Tibial nerve (tissue), 4 donors: ENCODE measurements at regions not wholly inside any gene's neighbourhood (a gene's known extent, or its start where the extent isn't known, plus 50 kb on each side); places are given as distances from the start of the nearest gene placed in this dataset.
"Not testable (repeated sequence)": the region's sequence is repeated elsewhere in the genome, so short reads cannot be mapped to it uniquely, and the experiment has no call there.

Source experiments
- DNase-seq, 2 donors: peaks; one replicate each; pipeline ENCODE4 v3.0.0-alpha.2; 2019; ENCODE audit warnings: low spot score in 2 of 2
- H3K27ac ChIP-seq, 4 donors: fragments of 200-600 bp; sonication (generic) in 3 of 4; one replicate each; pipeline ENCODE4 v1.5.1; 2017 to 2019; ENCODE audit warnings: mild to moderate bottlenecking in 1 of 4
- H3K27me3 ChIP-seq, 2 donors: fragments of 200-600 bp; sonication (generic) in 1 of 2; one replicate each; pipeline versions ENCODE4 v1.5.1 to v1.6.0; 2017 to 2019
- H3K36me3 ChIP-seq, 3 donors: fragments of 200-600 bp; sonication (generic); one replicate each; pipeline ENCODE4 v1.5.1; 2018 to 2019
- H3K4me1 ChIP-seq, 4 donors: fragments of 200-600 bp; sonication (generic) in 3 of 4; one replicate each; pipeline ENCODE4 v1.5.1; 2017 to 2019
- H3K4me3 ChIP-seq, 4 donors: fragments of 200-600 bp; sonication (generic) in 3 of 4; one replicate each; pipeline ENCODE4 v1.5.1; 2017 to 2019; ENCODE audit warnings: mild to moderate bottlenecking in 1 of 4, moderate library complexity in 1 of 4
- H3K9me3 ChIP-seq, 4 donors: fragments of 200-600 bp; sonication (generic) in 3 of 4; one replicate each; pipeline ENCODE4 v1.5.1; 2017 to 2019
- EP300 ChIP-seq, 2 donors: sonication (generic); formaldehyde crosslinking; IDR thresholded peaks; one replicate each; pipeline ENCODE4 v1.6.1; 2017; ENCODE audit warnings: antibody characterized with exemption in 2 of 2, mild to moderate bottlenecking in 1 of 2
- POLR2A ChIP-seq, 2 donors: fragments of 450-650 bp; IDR thresholded peaks; one replicate each; pipeline ENCODE4 v1.6.1; 2017; ENCODE audit warnings: antibody characterized with exemption in 2 of 2, mild to moderate bottlenecking in 2 of 2, moderate library complexity in 2 of 2
- WGBS, 2 donors: methylation state at CpG; one replicate each; pipeline ENCODE4 v1.1.5; 2018; 5-methylcytosine and 5-hydroxymethylcytosine counted together
- TF ChIP-seq, protein P1 (sequence below), 5 experiments: fragments of 200-600 bp in 3 of 5; fragments of 450-650 bp in 2 of 5; sonication (generic) in 3 of 5; IDR thresholded peaks; one replicate each; pipeline ENCODE4 v1.5.1; 2016 to 2019; ENCODE audit warnings: antibody characterized with exemption in 5 of 5, mild to moderate bottlenecking in 3 of 5, moderate library complexity in 2 of 5

DNA sequence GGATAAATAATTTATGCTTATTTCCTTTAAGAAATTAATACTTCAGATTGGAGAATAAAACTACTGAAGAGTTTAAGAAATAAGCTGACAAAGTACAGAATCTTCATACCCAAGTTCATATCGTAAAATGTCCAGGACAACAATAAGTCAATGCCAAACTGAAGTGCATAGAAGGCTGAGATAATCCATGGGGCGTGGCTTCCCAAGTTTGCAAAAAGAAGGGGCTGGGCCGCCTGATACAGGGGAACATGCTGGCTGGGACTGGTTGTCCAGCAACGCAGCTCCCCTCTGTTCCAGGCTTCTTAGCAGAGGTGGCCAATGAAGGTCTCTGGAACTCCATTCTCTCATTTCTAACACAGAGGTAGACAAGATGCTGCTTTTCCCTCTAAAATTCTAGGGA lies 189.5 kb upstream of the SPOPL start:
- Histone ChIP-seq H3K27ac (no peak overlapping the region), H3K4me3 (no peak overlapping the region), H3K9me3 (no peaks in the 10 kb centered on the region), H3K27me3 (no peaks in the 10 kb centered on the region), H3K4me1 (no peaks in the 10 kb centered on the region), H3K36me3 (no peaks in the 10 kb centered on the region)
- TF ChIP-seq POLR2A (IDR thresholded peaks at IDR 0.05) = no peak
- no peak for DNase-seq
- WGBS, 2 donors = 83 to 87% methylated on average over 4 of the region's 4 CpGs

DNA sequence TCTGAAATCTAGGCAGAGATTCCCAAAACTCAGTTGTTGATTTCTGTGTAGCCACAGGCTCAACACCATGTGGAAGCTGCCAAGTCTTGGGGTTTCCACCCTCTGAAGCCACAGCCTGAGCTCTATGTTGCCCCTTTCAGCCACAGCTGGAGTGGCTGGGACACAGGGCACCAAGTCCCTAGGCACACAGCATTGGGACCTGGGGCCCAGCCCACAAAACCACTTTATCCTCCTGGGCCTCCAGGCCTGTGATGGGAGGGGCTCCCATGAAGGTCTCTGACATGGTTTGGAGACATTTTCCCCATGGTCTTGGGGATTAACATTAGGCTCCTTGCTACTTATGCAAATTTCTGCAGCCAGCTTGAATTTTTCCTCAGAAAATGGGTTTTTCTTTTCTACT lies 186.0 kb upstream of the SPOPL start:
- not testable (repeated sequence) for H3K4me3 ChIP-seq, H3K36me3 ChIP-seq, DNase-seq, H3K27me3 ChIP-seq, H3K9me3 ChIP-seq, H3K4me1 ChIP-seq, H3K27ac ChIP-seq

DNA sequence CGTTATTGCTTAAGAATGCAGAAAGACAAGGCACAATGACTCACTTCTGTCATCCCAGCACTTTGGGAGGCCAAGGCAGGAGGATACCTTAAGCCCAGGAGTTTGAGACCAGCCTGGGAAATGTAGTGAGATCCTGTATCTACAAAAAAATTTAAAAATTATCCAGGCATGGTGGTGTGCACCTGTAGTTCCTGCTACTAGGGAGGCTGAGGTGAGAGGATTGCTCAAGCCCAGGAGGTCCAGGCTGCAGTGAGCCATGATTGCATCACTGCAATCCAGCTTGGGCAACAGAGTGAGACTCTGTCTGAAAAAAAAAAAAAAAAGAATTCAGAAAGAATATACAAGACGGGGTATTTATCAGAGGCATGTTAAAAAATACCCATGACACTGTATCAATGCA lies 182.0 kb upstream of the SPOPL start:
- Histone ChIP-seq H3K9me3 (no peaks in the 10 kb centered on the region), H3K36me3 (no peaks in the 10 kb centered on the region), H3K4me1 (no peaks in the 10 kb centered on the region), H3K4me3 (no peak overlapping the region), H3K27ac (no peak overlapping the region), H3K27me3 (no peaks in the 10 kb centered on the region)
- DNase-seq = no peak
- 58 to 68% methylated on average over 2 of the region's 2 CpGs for WGBS, 2 donors
- no peak for TF ChIP-seq POLR2A (IDR thresholded peaks at IDR 0.05)
- TF ChIP-seq EP300 (IDR thresholded peaks at IDR 0.05) = no peak
- TF ChIP-seq, protein P1, sequence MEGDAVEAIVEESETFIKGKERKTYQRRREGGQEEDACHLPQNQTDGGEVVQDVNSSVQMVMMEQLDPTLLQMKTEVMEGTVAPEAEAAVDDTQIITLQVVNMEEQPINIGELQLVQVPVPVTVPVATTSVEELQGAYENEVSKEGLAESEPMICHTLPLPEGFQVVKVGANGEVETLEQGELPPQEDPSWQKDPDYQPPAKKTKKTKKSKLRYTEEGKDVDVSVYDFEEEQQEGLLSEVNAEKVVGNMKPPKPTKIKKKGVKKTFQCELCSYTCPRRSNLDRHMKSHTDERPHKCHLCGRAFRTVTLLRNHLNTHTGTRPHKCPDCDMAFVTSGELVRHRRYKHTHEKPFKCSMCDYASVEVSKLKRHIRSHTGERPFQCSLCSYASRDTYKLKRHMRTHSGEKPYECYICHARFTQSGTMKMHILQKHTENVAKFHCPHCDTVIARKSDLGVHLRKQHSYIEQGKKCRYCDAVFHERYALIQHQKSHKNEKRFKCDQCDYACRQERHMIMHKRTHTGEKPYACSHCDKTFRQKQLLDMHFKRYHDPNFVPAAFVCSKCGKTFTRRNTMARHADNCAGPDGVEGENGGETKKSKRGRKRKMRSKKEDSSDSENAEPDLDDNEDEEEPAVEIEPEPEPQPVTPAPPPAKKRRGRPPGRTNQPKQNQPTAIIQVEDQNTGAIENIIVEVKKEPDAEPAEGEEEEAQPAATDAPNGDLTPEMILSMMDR (IDR thresholded peaks at IDR 0.05) = no peak

DNA sequence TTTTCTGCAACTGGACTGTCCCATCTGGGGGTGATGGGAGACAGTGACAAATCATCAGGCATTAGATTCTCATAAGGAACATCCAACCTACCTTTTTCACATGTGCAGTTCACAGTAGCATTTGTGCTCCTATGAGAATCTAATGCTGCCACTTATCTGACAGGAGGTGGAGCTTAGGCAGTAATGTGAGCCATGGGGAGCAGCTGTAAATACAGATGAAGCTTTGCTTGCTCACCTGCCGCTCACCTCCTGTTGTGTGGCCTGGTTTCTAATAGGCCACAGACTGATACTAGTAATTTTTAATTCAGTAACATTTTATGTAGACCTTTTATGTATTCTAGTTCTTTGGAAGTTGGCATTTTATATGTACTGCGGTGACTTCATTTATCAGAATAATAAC lies 180.1 kb upstream of the SPOPL start:
- DNase-seq = no peak
- Histone ChIP-seq H3K36me3 (no peaks in the 10 kb centered on the region), H3K4me3 (no peak overlapping the region), H3K9me3 (no peaks in the 10 kb centered on the region), H3K27ac (no peak overlapping the region), H3K27me3 (no peaks in the 10 kb centered on the region), H3K4me1 (no peaks in the 10 kb centered on the region)
- WGBS, 2 donors = 89 to 91% methylated on average over 2 of the region's 2 CpGs
- TF ChIP-seq POLR2A (IDR thresholded peaks at IDR 0.05) = no peak
- TF ChIP-seq, protein P1 (IDR thresholded peaks at IDR 0.05) = no peak
- no peak for TF ChIP-seq EP300 (IDR thresholded peaks at IDR 0.05)

DNA sequence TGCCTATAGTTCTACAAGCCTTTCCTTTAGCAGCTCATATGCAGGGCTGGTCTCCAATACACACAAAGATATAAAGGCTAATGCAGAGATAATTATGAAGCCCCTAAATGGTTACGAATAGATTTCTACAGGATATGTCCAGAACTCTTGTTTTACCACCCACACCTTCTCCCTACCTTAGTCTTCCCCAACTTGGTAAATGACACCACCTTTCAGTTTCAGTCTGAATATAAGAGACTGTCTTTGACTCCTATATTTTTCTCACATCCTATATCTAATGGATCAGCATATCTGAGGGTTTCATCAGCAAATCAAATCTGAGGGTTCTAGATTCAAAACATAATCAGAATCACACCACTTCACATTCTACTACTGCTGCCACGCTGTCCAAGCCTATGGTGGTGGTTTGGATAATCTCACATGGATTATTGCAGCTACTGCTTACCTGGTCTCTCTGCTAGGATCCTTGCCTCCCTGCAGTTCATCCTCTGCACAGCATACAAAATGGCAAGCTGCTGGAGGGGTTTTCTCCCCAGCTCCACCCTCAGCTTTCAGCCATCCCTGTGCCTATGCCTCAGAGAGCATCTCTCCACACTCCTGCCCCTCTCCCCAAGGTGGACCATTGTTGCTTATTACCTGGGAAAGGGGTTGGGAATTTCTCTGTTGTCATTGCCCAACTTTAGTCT lies 178.0 kb upstream of the SPOPL start:
- Histone ChIP-seq H3K36me3 (no peaks in the 10 kb centered on the region), H3K9me3 (no peaks in the 10 kb centered on the region), H3K4me1 (no peaks in the 10 kb centered on the region), H3K4me3 (no peak overlapping the region), H3K27me3 (no peaks in the 10 kb centered on the region), H3K27ac (no peak overlapping the region)
- TF ChIP-seq, protein P1 (IDR thresholded peaks at IDR 0.05) = no peak
- TF ChIP-seq EP300 (IDR thresholded peaks at IDR 0.05) (no peak), POLR2A (IDR thresholded peaks at IDR 0.05) (no peak)
- no peak for DNase-seq
- 93 to 96% methylated on average over 2 of the region's 2 CpGs for WGBS, 2 donors

DNA sequence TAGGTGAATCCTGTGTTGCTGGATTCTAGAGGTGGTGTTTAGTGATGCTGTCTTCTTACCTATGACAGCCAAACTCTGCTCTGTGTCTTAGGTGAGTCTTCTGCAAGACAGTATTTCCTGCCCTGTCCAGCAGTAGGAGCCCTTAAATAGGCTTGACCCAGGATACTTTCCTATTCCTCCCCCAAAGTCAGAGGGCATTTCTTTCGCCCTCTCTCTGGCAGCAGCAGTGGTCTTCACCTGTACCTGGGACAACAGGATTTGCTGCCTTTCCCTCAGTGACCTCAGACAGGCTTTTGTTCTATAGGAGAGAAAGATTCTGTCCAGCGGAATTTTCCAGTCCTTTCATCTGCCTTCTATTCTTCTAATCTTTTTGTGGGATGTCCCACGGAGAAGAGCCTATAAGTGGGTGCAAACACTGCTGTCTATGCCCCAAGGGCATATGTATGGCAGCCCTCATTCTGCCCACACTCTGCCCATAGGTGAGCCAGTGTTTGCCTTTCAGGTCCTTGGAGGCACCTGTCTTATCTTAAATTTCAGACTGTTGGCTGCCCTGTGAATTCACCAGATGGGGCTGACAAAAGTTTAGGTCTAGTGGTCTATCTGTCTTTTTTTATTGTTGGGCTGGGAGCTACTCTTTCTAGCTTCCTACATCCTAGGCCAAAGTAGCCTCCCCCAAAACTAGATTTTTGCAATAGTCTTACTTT lies 177.3 kb upstream of the SPOPL start:
- no peaks in the 10 kb centered on the region for H3K9me3 ChIP-seq
- H3K27me3 ChIP-seq = no peaks in the 10 kb centered on the region
- TF ChIP-seq POLR2A (IDR thresholded peaks at IDR 0.05) (no peak), EP300 (IDR thresholded peaks at IDR 0.05) (no peak)
- TF ChIP-seq, protein P1 (IDR thresholded peaks at IDR 0.05) = no peak
- no peak overlapping the region for H3K27ac ChIP-seq
- no peaks in the 10 kb centered on the region for H3K4me1 ChIP-seq
- no peak overlapping the region for H3K4me3 ChIP-seq
- whole genome bisulfite sequencing, 2 donors = 87 to 93% methylated on average over 3 of the region's 3 CpGs
- H3K36me3 ChIP-seq = no peaks in the 10 kb centered on the region
- DNase-seq = no peak
